ENCODE measurements at regions not wholly inside any gene's neighbourhood (a gene's known extent, or its start where the extent isn't known, plus 50 kb on each side); places are given as distances from the start of the nearest gene placed in this dataset.

- TF ChIP-seq CTCF (IDR thresholded peaks at IDR 0.05) (no peak), POLR2A (IDR thresholded peaks at IDR 0.05) (no peak)
Observed at GRCh38 chr5:93053825-93054224, 527.2 kb downstream of the NR2F1-AS1 start.
